ENCODE measurements at regions not wholly inside any gene's neighbourhood (a gene's known extent, or its start where the extent isn't known, plus 50 kb on each side); places are given as distances from the start of the nearest gene placed in this dataset.

DNA sequence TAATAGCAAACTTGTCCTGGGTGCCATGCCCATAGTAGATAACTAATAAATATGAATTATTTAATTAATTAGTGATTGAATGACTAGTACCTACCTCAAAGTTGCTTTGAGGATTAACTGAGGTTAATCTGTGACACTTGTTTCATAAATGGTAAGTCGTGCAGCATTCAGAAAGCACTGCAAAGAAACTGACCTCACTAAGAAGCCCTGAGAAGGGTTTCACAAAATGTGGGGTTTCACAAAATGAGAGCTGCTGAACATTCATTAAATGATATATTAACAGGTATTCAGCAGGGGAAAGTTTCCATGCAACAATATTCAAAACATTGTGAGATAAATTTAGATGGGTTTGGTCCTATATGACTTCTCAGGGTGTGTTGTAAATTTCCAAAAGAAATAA, 236.2 kb downstream of the OSR1 start:
- TF ChIP-seq, protein P1, sequence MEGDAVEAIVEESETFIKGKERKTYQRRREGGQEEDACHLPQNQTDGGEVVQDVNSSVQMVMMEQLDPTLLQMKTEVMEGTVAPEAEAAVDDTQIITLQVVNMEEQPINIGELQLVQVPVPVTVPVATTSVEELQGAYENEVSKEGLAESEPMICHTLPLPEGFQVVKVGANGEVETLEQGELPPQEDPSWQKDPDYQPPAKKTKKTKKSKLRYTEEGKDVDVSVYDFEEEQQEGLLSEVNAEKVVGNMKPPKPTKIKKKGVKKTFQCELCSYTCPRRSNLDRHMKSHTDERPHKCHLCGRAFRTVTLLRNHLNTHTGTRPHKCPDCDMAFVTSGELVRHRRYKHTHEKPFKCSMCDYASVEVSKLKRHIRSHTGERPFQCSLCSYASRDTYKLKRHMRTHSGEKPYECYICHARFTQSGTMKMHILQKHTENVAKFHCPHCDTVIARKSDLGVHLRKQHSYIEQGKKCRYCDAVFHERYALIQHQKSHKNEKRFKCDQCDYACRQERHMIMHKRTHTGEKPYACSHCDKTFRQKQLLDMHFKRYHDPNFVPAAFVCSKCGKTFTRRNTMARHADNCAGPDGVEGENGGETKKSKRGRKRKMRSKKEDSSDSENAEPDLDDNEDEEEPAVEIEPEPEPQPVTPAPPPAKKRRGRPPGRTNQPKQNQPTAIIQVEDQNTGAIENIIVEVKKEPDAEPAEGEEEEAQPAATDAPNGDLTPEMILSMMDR (IDR thresholded peaks at IDR 0.05), result no peak
- no peak for TF ChIP-seq POLR2A (IDR thresholded peaks at IDR 0.05)

Data from heart left ventricle (tissue), 13 donors.